OCI-LY3 (cell line): ENCODE measurements at regions not wholly inside any gene's neighbourhood (a gene's known extent, or its start where the extent isn't known, plus 50 kb on each side); places are given as distances from the start of the nearest gene placed in this dataset.

Experiments used
- CTCF ChIP-seq: fragments of 200-600, 300-600 bp; sonication (generic); IDR thresholded peaks from 2 replicates; pipeline ENCODE4 v1.5.1; 2014; ENCODE audit warnings: antibody characterized with exemption, low read length, low read depth
- EZH2phosphoT487 ChIP-seq: fragments of 200-600 bp; shearing (Covaris generic); IDR thresholded peaks from 2 replicates; pipeline ENCODE4 v1.6.1; 2018; ENCODE audit warnings: antibody characterized with exemption, mixed run types, low read depth

- TF ChIP-seq CTCF, result no peak
- no peak for TF ChIP-seq EZH2phosphoT487
Observed at GRCh38 chr5:167479779-167480178, 811.7 kb upstream of the WWC1 start.
